HK-2 (cell line): ENCODE measurements at regions not wholly inside any gene's neighbourhood (a gene's known extent, or its start where the extent isn't known, plus 50 kb on each side); places are given as distances from the start of the nearest gene placed in this dataset.

ENCODE experiments used
- DNase-seq: peaks from one replicate; pipeline ENCODE4 v3.0.0-alpha.2; 2018; ENCODE audit not compliant: unreplicated experiment

DNA sequence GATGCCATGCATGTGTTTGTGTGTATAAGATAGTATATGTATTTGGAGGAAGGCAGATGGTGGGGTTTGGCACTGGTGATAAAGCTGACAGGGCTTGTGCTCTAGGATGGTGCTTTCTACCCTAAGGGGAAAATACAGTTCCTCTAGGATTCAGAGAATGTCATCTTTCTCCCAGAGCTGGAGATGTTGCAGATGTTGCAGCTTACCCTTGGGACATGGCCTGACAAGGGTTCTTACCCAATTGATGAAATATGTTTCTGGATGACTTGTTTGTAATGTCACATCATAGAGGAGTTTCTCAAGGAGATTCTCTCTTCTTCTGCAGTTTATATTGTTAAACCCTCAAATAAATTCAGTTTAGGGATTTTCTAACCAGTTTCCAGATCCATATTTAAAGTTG, 52.5 kb upstream of the PITX2 start:
- DNase-seq, result no peak

DNA sequence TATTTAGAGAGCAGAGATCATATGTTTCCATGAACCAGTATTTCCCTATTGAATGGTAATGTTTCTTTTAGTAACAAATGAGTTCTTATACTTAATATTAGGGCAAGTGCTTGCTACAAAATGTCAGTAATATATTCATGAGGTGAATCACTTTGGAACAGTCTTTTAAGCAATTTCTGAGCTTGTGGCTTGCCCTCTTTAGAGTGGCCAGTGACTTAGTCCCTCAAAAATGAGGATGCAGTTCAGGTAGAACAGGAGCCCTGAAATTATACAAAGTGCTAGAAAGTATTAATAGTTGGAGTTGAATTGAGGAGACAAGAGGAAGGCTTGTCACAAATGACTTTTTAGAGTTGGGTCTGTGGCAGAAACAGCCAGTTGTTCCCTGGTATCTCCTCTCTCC, 53.4 kb upstream of the PITX2 start:
- DNase-seq, result no peak

DNA sequence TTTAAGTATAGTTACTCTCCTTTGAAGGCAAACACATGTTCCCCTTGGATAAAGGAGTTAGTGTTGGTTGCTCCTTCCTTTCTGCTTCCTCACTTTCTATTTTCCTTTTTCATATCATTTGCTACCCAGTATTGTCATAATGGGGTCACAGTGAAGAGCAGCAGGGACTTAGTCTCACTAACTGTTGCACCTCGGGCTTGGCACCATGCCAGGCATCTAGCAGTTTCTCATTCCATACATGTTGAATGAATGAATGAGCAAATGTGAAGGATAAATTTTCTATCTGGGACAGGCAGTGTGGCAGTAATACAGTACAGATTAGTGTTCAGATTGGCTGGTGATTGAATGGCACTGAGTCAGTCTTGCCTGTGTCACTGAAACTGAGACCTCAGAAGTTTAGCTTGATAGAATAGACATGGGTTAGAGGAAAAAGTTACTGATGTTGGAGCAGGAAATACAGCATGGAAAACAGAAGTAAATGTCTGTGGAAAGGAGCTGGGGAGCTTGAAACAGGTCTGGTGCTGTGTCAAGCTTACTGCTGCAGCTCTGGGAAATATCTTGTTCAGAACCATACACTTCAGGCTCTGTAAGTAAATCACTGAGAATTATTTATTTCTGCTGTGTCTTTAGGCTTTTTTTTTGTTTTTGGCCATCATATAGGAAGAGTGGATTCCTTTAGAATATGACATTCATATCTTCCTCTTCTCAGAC, 55.8 kb upstream of the PITX2 start:
- DNase-seq, result no peak

DNA sequence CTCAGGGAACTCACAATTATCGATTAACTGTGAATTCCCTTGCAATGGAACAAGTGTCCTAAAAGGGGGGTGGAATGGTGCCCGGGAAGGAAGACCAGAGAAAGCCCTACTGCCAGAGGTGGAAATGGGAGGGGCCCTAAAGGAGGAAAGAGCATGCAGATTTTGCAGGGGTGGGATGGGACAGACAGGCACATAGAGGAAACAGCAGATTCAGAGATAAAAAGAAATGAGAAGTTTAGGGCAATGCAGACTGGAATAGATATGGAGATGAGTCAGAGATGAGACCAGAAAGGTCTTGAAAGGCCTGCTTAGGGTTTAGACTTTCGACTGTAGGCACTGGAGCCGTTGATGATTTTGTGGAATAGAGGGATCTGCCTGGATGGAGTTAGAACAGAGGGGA, 57.4 kb upstream of the PITX2 start:
- DNase-seq, result no peak

DNA sequence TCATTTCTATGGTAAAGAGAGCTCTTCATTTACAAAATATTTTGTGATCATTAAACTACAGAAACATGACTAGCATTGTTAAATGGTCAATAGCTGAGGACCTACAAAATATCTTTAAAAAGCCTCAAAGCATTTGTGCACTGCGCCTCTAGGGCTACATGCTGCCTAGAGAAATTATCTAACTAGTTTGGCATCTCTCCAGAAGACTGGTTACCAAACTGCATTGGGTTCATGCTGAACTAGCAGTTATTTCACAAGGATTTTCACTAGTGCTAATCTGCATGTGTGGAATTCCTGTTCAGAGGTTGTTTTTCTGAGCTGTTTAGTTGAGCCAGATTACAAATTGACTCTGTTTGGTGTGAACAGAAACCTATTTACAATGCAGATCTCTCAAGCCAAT, 58.5 kb upstream of the PITX2 start:
- no peak for DNase-seq

DNA sequence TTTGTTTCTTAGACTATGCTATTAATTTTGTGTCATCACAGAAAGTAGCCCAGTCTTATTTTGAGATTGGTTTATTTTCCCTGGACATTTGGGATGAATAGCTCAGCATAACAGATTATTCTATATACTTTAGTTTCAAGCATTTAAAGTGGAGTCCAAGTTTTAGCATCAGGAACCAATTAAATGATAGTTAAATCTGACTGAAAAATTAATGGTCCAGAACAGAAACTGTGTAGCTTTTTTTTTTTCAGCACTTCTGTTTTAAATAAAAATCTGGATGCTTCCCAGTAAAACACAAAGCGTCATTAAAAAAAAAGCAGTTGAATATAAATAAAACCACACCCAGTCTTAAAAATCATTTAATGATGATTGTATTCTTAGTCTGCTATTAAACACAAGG, 59.4 kb upstream of the PITX2 start:
- no peak for DNase-seq

DNA sequence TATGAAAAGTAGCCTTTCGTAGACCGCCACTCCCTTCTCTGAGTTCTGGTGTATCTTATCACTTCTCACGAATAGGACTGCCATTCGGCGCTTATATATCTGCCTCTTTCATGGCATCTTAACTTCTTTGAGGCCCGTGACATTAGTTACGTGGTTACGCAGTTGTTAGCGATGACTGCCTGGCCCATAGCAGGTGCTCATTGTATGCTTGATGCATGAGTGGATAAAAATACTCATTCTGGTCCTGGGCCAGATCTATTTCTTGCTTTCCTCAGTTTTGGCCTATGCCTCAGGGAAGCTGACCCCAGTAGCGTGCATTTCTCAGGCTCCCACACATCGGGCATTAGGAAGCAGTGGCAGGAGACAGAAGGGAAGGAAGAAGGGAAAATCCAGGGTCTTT, 60.7 kb upstream of the PITX2 start:
- DNase-seq, result no peak

DNA sequence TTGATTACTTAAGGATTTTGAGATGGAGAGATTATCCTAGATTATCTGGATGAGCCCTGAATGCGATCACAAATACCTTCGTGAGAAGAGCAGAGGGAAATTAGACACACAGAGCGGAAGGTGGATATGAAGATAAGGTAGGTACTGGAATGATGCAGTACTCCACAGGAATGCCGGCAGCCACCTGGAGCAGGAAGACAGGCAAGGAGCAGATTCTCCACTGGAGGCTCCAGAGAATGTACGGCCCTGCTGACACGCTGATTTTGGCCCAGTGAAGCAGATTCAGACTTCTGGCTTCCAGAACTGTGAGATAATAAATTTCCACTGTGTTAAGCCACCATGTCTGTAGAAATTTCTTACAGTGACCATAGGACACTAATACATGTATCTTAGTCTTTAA, 79.4 kb upstream of the PITX2 start:
- no peak for DNase-seq

DNA sequence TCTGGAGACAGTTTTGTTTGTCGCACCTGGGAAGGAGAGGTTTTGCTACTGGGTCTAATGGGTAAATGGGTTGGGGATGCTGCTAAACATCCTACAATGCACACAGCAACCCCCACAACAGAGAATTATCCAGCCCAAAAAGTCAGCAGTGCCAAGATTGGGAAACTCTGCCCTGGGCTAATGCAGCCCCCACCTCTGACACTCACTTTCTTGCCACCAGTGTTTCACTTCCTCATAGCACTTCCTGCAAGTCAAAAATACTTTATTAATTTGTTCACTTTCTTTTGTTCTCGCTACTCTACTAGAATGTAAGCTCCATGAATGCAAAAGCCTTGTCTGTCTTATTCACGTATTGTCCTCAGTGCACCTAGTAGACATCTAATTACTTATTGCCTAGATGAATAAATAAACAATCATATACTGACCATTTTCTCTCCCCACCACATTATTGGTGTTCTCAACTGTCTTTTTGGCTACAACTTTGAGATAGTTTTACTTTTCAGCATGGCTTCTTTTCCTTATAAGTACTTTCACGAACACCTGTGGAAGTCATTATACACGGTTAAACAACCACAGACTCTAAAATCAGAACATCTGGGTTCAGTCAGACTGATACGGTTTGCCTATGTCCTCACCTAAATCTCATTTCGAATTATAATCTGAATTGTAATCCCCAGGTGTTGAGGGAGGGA, 82.0 kb upstream of the PITX2 start:
- DNase-seq, result no peak

DNA sequence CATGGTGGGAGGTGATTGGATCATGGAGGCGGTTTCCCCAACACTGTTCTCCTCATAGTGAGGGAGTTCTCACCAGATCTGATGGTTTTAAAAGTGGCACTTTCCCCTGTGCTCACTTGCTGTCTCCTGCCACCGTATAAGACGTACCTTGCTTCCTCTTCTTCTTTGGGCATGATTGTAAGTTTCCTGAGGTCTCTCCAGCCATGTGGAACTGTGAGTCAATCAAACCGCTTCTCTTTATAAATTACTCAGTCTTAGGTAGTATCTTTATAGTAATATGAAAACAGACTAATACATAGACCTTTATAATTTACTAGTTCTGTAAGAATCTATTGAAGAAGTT, 82.5 kb upstream of the PITX2 start:
- no peak for DNase-seq

DNA sequence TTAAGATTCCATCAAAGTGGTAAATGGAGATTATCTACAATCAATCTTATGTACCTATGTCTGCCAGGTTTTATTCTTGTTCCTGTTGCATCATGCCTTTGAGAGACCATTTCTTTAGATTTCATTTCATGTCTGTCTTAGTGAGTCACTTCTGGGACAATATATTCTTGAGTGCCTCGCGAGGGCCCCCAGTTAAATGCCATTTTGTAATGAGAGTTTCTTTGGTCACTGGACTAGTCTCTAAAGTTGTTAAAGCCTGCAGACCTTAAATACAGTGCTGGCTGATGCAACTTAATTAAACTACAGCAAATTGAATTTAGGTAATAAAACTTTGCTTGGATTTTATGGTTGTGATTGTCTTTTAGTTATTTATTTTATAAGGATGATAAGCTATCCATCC, 87.2 kb upstream of the PITX2 start:
- DNase-seq, result no peak

DNA sequence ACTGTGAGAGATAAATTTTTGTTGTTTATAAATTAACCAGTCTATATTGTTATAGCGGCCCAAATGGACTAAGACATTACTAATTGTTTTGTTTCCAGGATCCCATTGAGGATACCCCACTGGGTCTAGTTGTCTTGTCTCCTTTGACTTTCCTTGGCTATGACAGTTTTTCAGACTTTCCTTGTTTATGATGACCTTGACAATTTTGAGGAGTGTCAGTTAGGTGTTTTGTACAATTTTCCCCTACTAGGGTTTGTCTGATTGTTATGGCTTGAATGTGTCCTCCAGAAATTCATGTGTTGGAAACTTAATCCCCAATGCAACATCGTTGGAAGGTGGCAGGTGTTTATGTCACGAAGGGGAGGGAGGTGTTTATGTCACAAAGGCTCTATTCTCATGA, 89.6 kb upstream of the PITX2 start:
- DNase-seq, result no peak

DNA sequence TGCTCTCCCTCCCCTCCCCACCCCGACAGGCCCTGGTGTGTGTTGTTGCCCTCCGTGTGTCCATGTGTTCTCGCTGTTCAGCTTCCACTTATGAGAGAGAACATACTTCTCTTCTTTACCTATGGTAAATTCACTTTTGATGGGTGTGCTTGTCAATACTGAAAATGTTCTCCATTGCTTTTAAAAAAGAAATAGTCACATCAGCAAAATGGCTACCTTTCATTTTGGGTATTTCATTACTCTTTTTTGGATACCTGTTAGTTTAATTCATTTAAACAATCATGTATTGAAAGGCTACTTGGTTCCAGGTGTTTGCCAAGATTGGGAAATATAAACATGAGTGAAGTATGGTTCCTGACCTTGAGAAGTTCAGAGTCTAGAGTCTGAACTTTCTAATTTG, 107.4 kb upstream of the PITX2 start:
- DNase-seq, result no peak

DNA sequence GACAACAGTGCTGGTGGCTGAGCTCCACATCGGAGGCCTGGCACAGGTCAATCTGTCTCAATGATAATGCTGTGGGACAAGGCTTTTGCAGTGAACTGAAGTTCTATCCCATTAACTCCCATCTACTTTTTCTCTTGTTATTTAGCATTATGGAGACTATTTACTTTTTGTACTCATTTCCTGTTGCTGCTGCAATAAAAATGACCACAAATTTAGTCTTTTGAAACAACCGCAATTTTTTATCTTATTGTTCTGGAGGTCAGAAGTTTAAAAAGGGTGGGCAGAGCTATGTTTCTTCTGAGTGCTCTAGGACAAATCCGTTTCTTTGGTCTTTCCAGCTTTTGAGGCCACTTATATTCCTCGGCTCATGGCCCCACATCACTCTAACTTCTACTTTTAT, 111.0 kb upstream of the PITX2 start:
- no peak for DNase-seq

DNA sequence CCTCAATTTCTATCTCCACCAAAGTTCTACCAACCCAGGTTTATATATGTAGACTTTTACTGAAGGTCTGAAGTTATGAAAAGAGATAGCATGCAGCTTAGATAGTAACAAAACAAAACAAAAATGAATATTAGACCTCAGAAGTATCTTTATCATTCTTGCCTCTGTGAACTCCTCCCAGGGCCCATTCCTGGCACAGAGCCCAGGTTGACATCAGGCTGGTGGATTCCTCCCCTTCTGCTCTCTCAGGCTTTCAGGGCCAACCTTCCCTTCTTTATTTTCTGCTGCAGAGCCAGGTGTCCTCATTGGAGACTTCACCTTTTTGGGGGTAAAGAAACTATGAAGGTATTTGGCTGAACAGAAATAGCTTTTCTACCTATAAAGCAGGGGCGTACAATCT, 112.8 kb upstream of the PITX2 start:
- peak; percentile 12 for DNase-seq

DNA sequence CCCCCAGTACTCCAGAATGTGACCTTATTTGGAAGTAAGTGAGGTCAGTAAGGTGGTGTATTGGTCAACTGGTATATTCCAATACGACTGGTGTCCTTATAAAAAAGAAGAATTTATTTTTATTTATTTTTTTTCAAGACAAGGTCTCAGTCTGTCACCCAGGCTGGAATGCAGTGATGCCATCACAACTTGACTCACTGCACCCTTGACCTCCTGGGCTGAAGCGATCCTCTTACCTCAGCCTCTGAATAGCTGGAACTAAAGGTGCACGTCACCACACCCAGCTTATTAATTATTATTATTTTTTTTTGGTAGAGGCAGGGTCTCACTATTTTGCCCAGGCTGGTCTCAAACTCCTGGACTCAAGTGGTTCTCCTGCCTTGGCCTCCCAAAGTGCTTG, 115.1 kb upstream of the PITX2 start:
- DNase-seq, result no peak

DNA sequence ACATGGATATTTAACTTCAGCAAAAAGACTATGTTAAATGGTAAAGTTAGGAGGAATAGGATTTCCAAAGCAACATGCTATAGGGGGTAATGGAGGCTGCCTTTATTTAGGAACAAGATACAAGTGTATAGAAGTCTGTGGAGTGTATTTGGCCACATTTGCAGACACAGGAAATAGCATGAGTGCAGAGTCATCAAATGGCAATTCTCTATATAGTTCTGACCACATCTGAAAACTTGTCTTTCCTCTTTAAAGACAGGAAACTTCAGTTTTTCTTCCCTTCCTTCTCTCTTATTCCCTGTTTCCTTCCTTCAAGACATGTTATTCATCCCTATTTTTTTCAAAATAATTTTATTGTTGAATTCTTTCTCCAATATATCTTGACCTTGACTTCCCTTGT, 119.3 kb upstream of the PITX2 start:
- no peak for DNase-seq

DNA sequence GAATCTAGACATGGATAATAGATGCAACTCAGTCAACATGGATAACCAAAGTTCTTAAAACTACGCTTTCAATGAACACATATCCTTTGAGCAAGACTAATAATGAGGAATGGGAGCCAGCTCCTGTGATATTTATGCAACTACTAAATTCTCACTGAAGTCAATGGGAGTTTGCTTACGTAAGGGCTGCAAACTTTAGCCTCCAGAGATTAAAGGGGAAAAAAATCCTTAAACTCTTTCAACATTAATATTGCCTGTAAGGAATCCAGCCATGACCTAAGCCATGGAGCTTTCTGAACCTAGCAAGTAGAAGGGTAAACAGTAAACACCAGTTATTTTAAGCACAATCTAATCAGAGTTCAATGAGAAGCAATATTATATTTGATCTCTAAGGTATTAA, 125.2 kb upstream of the PITX2 start:
- DNase-seq, result no peak

DNA sequence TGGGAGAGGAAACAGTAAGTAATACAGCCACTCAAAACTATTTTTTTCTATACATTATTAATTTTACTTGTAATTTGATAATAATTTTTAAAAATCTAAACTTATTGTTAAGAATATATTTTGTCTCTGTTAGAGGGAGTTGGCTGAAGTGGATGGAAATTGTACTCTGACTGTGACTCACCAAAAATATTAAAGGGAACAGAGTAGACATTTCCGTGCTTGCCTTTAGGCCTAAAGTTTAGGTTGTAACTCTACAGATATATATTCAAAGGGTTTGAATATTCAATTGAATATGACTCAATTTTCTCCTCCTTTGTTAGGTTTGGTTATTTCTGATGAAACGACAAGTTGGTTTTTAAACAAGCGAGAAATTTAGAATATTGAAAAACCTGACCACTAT, 128.3 kb upstream of the PITX2 start:
- no peak for DNase-seq

DNA sequence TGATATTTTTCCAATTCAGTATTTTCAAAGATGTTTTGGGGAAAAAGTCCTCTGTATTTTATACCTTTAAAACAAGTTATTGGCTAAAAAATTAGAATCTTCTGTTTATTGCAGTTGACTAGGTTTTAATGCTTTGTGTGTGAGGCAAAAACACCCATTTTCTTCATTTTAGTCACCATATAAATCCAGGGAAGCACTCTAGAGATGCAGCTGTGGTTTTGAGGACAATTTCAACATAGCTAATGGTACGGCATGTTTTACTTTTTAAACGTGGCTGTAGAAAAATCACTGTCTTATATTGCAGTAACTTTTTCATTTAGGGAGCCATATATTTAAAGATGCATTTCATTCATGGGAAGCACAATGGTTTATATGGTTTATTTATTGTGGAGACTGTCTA, 129.1 kb upstream of the PITX2 start:
- no peak for DNase-seq

DNA sequence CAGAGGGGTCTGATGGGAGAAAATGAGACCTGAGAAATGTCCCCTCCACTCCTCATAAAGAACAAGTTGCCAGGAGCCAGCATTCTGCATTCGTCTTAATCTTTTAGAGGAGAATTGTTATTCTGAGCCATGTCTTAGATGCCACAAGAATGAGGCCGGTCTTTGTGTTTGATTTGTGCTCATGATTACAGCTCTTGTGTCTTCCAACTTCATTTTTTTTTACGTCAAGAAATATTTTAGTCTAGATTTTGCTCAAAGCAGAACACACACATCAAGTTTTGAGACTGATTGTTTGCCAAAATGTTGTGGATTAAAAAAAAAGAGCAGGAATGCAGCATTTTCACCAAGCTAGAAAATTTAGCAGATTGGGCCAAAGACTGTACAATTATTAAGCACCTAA, 130.6 kb upstream of the PITX2 start:
- DNase-seq, result no peak

DNA sequence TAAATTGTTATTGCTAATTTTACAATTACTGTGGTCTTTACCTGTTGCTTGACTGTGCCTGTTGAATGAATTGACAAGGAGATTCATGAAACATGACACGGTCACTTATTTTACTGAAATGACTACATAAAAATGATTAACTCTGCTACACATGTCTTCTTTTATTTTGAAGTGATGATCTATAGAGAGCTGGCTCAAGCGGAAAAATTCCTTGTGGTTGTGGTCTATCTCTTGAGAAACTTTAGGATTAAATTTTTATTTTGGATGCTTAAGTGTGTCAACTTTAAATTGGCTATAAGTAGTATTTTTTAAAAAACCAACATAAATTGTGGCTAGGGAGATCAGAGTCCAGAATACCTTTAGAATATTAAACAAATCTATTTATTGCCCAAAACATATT, 131.8 kb upstream of the PITX2 start:
- DNase-seq, result no peak

DNA sequence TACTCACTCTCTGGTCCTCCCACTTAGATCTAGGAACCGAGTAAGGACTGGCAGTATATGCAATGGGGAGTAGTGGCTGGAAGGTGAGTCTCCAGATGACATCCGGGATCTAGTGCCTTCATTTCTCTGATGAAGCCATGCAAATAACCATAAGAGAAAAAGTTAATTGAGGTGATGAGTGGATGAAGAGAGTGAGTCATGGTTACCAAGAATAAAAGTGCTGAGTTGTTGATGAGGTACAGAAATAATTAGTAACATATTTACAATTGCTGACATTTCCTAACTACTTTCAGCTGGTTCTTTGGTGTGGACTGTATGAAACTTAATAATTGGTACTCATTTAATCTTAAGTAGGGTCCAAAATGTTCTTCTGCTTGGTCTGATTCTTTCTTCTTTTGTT, 146.7 kb upstream of the PITX2 start:
- no peak for DNase-seq

DNA sequence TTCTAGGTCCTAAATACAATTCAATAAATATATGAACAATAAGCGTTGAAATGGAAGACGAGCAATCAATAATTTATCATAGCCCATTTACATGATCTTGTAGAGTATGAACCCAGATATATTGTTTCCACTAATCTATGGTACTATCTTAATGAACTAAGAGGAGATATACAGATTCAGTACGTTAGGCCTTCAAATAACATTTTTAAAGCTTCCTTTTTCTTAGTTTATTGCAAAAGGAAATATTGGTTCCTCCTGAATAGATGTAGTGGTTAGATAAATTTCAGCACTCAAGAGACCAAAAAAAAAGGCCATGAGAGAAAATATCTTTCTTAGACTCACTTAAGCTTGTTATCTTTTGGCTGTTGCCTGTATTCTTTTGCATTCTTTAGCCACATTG, 147.5 kb upstream of the PITX2 start:
- no peak for DNase-seq
